ENCODE measurements at regions not wholly inside any gene's neighbourhood (a gene's known extent, or its start where the extent isn't known, plus 50 kb on each side); places are given as distances from the start of the nearest gene placed in this dataset.
"Not testable (repeated sequence)": the region's sequence is repeated elsewhere in the genome, so short reads cannot be mapped to it uniquely, and the experiment has no call there.

DNA sequence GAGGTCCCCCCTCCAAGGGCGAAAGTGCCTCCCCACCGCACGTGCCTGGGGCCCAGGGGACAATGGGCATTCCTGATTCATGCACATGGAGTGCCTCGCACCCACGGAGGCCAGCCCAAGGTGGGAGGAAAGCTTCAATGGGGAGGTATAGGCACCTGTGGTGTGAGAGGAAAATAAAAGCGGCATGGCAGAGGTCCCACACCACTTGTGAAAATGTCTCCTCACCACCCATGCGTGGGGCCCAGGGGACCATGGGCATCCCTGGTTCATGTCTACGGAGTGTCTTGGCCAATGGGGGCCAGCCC, 384.7 kb downstream of the ALG10 start:
- DNase-seq (ENCODE audit: low spot score) = peak; percentile 1

DNA sequence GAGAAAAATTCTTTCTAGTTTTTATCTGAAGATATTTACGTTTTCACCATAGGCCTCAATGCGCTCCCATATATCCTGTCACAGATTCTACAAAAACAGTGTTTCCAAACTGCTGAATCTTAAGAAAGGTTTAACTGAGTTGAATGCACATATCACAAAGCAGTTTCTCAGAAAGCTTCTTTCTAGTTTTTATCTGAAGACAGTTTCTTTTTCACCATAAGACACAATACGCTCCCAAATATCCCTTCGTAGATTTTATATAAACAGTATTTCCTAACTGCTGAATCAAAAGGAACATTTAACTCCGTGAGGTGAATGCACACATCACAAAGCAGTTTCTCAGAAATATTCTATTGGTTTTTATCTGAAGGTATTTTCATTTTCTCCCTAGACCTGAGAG, 385.5 kb downstream of the ALG10 start:
- no peak for DNase-seq (ENCODE audit: low spot score)

DNA sequence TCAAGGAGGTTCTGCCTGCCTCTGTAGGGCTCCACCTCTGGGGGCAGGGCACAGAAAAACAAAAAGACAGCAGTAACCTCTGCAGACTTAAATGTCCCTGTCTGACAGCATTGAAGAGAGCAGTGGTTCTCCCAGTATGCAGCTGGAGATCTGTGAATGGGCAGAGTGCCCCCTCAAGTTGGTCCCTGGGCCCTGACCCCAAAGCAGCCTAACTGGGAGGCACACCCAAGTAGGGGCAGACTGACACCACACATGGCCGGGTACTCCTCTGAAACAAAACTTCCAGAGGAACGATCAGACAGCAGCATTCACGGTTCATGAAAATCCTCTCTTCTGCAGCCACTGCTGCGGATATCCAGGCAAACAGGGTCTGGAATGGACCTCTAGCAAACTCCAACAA, 409.2 kb downstream of the ALG10 start:
- not testable (repeated sequence) for DNase-seq (ENCODE audit: low spot score)
